Mesendoderm (in vitro differentiated cells): ENCODE measurements at regions not wholly inside any gene's neighbourhood (a gene's known extent, or its start where the extent isn't known, plus 50 kb on each side); places are given as distances from the start of the nearest gene placed in this dataset.
A peak's percentile ranks its signal among the peaks of the same experiment; 100 is the strongest.

Experiments
- DNase-seq: peaks from one replicate; pipeline ENCODE4 v3.0.0; 2013
- H2AK5ac ChIP-seq: 2 replicates; pipeline ENCODE4 v1.6.1; 2013; ENCODE audit warnings: low read length, inconsistent platforms
- H2BK120ac ChIP-seq: 2 replicates; pipeline ENCODE4 v1.6.1; 2013; ENCODE audit warnings: low read depth, mild to moderate bottlenecking, low read length, moderate library complexity, mixed read lengths
- H2BK15ac ChIP-seq: replicated peaks from 2 replicates; pipeline ENCODE4 v1.6.1; 2013; ENCODE audit warnings: low read depth, mild to moderate bottlenecking, moderate library complexity
- H2BK5ac ChIP-seq: 2 replicates; pipeline ENCODE4 v1.6.1; 2013; ENCODE audit warnings: low read length, inconsistent platforms
- H3K18ac ChIP-seq: 2 replicates; pipeline ENCODE4 v1.6.1; 2013; ENCODE audit warnings: mild to moderate bottlenecking, low read length, mixed read lengths
- H3K23ac ChIP-seq: one replicate; pipeline ENCODE4 v1.6.1; 2013; ENCODE audit warnings: low read length
- H3K27ac ChIP-seq: 2 replicates; pipeline ENCODE4 v1.5.1; 2013; ENCODE audit warnings: low read depth, mild to moderate bottlenecking, inconsistent platforms, low read length, moderate library complexity
- H3K27me3 ChIP-seq: 2 replicates; pipeline ENCODE4 v1.6.1; 2013; ENCODE audit warnings: low read length, control low read depth, mild to moderate bottlenecking, inconsistent platforms; ENCODE audit not compliant: insufficient read depth, poor library complexity
- H3K36me3 ChIP-seq: 2 replicates; pipeline ENCODE4 v1.6.1; 2013; ENCODE audit warnings: low read length, inconsistent platforms; ENCODE audit not compliant: control insufficient read depth, insufficient read depth
- H3K4ac ChIP-seq: one replicate; pipeline ENCODE4 v1.6.1; 2013; ENCODE audit warnings: low read depth, mild to moderate bottlenecking, low read length, moderate library complexity
- H3K4me1 ChIP-seq: 2 replicates; pipeline ENCODE4 v1.6.1; 2013; ENCODE audit warnings: low read depth, low read length, inconsistent platforms; ENCODE audit not compliant: control insufficient read depth
- H3K4me2 ChIP-seq: 2 replicates; pipeline ENCODE4 v1.6.1; 2013; ENCODE audit warnings: low read length
- H3K4me3 ChIP-seq: 2 replicates; pipeline ENCODE4 v1.5.1; 2013; ENCODE audit warnings: mild to moderate bottlenecking, low read length
- H3K56ac ChIP-seq: one replicate; pipeline ENCODE4 v1.6.1; 2013; ENCODE audit warnings: low read length
- H3K79me1 ChIP-seq: 2 replicates; pipeline ENCODE4 v1.6.1; 2013; ENCODE audit warnings: low read length, inconsistent platforms
- H3K79me2 ChIP-seq: 2 replicates; pipeline ENCODE4 v1.6.1; 2013; ENCODE audit warnings: mild to moderate bottlenecking, low read length; ENCODE audit not compliant: control insufficient read depth, insufficient read depth
- H3K9ac ChIP-seq: 2 replicates; pipeline ENCODE4 v1.6.1; 2013; ENCODE audit warnings: low read length, inconsistent platforms
- H4K5ac ChIP-seq: one replicate; pipeline ENCODE4 v1.6.1; 2013; ENCODE audit warnings: low read length
- H4K8ac ChIP-seq: one replicate; pipeline ENCODE4 v1.6.1; 2013; ENCODE audit warnings: low read depth, mild to moderate bottlenecking, control low read depth, low read length, moderate library complexity
- WGBS: extraction: QIAGEN DNeasy Blood & Tissue Kit; methylation state at CpG from one replicate; pipeline ENCODE4 v1.1.7; 2013; ENCODE audit warnings: low lambda C conversion rate, missing lambda C conversion rate; ENCODE audit not compliant: insufficient coverage; ENCODE audit errors: extremely low coverage; 5-methylcytosine and 5-hydroxymethylcytosine counted together

GRCh38 chr5:12110629-12111028, 206.4 kb upstream of the CTNND2 start:
- H3K36me3 ChIP-seq = no peaks in the 10 kb centered on the region
- H4K5ac ChIP-seq = no peak overlapping the region
- H3K56ac ChIP-seq = no peak overlapping the region
- WGBS = no CpG with 5 or more reads among the region's 3 CpGs
- no peak overlapping the region for H3K4me3 ChIP-seq
- no peak overlapping the region for H2AK5ac ChIP-seq
- H3K4me2 ChIP-seq = no peak overlapping the region
- H2BK15ac ChIP-seq = no peak overlapping the region
- H3K79me2 ChIP-seq = no peaks in the 10 kb centered on the region
- no peak overlapping the region for H2BK120ac ChIP-seq
- no peak overlapping the region for H3K9ac ChIP-seq
- H3K23ac ChIP-seq = no peak overlapping the region
- H3K79me1 ChIP-seq = no peaks in the 10 kb centered on the region
- H3K18ac ChIP-seq = no peak overlapping the region
- H3K4ac ChIP-seq = no peak overlapping the region
- H3K4me1 ChIP-seq = no peaks in the 10 kb centered on the region
- H4K8ac ChIP-seq = no peak overlapping the region
- no peak overlapping the region for H2BK5ac ChIP-seq
- no peak overlapping the region for H3K27ac ChIP-seq
- no peak for DNase-seq
- no peaks in the 10 kb centered on the region for H3K27me3 ChIP-seq

DNA sequence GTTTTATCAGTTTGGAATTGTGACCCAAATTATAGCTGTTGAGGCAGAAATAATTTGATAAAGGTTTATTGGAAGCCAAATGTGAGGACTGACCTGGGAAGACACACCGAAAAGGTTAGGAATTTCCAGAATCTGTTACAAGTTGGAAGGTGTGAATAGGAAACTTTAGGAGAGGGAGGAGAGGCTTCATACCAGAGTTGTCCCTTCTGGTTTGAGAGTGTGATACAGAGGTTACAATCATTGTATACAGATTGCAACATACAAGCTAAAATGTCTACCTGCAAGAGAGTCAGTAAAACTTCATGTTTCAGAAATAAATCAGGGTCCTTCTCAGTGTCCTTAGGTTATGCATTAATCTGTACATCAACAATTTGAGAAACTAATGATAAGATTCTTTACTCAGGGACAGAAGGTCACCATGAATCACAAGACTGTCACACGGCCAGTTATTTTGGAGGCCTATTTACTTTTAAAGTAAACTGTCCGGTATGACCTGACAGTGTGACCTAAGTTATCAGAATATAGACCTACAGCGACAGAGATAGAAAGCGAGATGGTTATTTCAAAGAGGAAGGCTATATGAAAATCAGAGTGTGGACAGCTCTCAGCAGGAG, 204.9 kb upstream of the CTNND2 start:
- no peak overlapping the region for H3K4me2 ChIP-seq
- no peak overlapping the region for H2BK15ac ChIP-seq
- H3K4ac ChIP-seq = no peak overlapping the region
- WGBS = no CpG with 5 or more reads among the region's 5 CpGs
- no peak overlapping the region for H3K56ac ChIP-seq
- no peak overlapping the region for H4K8ac ChIP-seq
- no peak overlapping the region for H2AK5ac ChIP-seq
- H3K18ac ChIP-seq = no peak overlapping the region
- peak; percentile 64 for DNase-seq
- H2BK5ac ChIP-seq = no peak overlapping the region
- peaks cover 2% of the 10 kb centered on the region for H3K27me3 ChIP-seq
- no peaks in the 10 kb centered on the region for H3K79me2 ChIP-seq
- no peak overlapping the region for H3K23ac ChIP-seq
- H3K4me3 ChIP-seq = no peak overlapping the region
- no peak overlapping the region for H3K9ac ChIP-seq
- no peak overlapping the region for H2BK120ac ChIP-seq
- H3K4me1 ChIP-seq = no peaks in the 10 kb centered on the region
- no peaks in the 10 kb centered on the region for H3K36me3 ChIP-seq
- no peak overlapping the region for H4K5ac ChIP-seq
- H3K79me1 ChIP-seq = no peaks in the 10 kb centered on the region
- no peak overlapping the region for H3K27ac ChIP-seq

- H3K36me3 ChIP-seq = no peaks in the 10 kb centered on the region
- H3K56ac ChIP-seq = no peak overlapping the region
- H3K4me2 ChIP-seq = no peak overlapping the region
- no peak overlapping the region for H2BK120ac ChIP-seq
- H3K27ac ChIP-seq = no peak overlapping the region
- H3K4me1 ChIP-seq = no peaks in the 10 kb centered on the region
- H3K27me3 ChIP-seq = peaks cover 2% of the 10 kb centered on the region
- no peak overlapping the region for H2BK15ac ChIP-seq
- no peak for DNase-seq
- no peaks in the 10 kb centered on the region for H3K79me1 ChIP-seq
- no peak overlapping the region for H4K8ac ChIP-seq
- H2BK5ac ChIP-seq = no peak overlapping the region
- H2AK5ac ChIP-seq = no peak overlapping the region
- H4K5ac ChIP-seq = no peak overlapping the region
- no CpG with 5 or more reads among the region's 3 CpGs for WGBS
- H3K18ac ChIP-seq = no peak overlapping the region
- no peak overlapping the region for H3K9ac ChIP-seq
- no peak overlapping the region for H3K23ac ChIP-seq
- no peak overlapping the region for H3K4ac ChIP-seq
- no peak overlapping the region for H3K4me3 ChIP-seq
- H3K79me2 ChIP-seq = no peaks in the 10 kb centered on the region
Observed at GRCh38 chr5:12102151-12102550, 197.9 kb upstream of the CTNND2 start.

- Histone ChIP-seq H2BK15ac (no peak overlapping the region), H2BK120ac (no peak overlapping the region), H3K36me3 (no peaks in the 10 kb centered on the region), H4K5ac (no peak overlapping the region), H3K4me1 (no peaks in the 10 kb centered on the region), H3K27ac (no peak overlapping the region), H3K9ac (no peak overlapping the region), H3K4me2 (no peak overlapping the region), H3K4ac (no peak overlapping the region), H3K23ac (no peak overlapping the region), H3K18ac (no peak overlapping the region), H3K4me3 (no peak overlapping the region), H4K8ac (no peak overlapping the region), H3K79me2 (no peaks in the 10 kb centered on the region), H2BK5ac (no peak overlapping the region), H3K56ac (no peak overlapping the region), H2AK5ac (no peak overlapping the region), H3K79me1 (no peaks in the 10 kb centered on the region), H3K27me3 (peaks cover 2% of the 10 kb centered on the region)
- no peak for DNase-seq
Observed at GRCh38 chr5:12100542-12100941, 196.3 kb upstream of the CTNND2 start.

GRCh38 chr5:12099296-12099695, 195.1 kb upstream of the CTNND2 start:
- Histone ChIP-seq H3K4me1 (no peaks in the 10 kb centered on the region), H4K5ac (no peak overlapping the region), H3K56ac (no peak overlapping the region), H3K36me3 (no peaks in the 10 kb centered on the region), H3K4me3 (no peak overlapping the region), H3K79me1 (no peaks in the 10 kb centered on the region), H3K9ac (no peak overlapping the region), H3K27ac (no peak overlapping the region), H3K4me2 (no peak overlapping the region), H3K79me2 (no peaks in the 10 kb centered on the region), H3K4ac (no peak overlapping the region), H4K8ac (no peak overlapping the region), H3K23ac (no peak overlapping the region), H2AK5ac (no peak overlapping the region), H2BK120ac (no peak overlapping the region), H2BK15ac (no peak overlapping the region), H3K27me3 (no peaks in the 10 kb centered on the region), H2BK5ac (no peak overlapping the region), H3K18ac (no peak overlapping the region)
- no peak for DNase-seq
- 100% methylated on average over 2 of the region's 4 CpGs for WGBS

DNA sequence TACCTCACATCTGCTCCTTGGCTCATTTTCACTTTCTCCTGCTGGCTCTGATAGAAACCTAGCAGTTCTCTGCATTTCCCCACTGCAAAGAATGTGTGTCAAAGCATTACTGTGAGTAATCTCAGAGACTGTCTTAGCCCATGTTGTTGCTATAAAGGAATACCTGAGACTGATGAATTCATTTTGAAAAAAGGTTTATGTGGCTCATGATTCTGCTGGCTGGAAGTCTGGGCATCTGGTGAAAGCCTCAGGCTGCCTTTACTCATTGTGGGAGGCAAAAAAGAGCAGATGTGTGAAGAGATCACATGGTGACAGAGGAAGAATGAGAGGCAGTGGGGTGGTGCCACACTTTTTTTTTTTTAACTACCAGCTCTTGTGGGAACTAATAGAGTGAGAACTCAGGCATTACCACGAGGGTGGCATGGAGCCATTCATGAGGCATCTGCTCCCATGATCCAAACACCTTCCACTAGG, 191.6 kb upstream of the CTNND2 start:
- H3K79me1 ChIP-seq = no peaks in the 10 kb centered on the region
- no peak overlapping the region for H2BK5ac ChIP-seq
- no peaks in the 10 kb centered on the region for H3K27me3 ChIP-seq
- no peak overlapping the region for H2BK120ac ChIP-seq
- H3K4ac ChIP-seq = no peak overlapping the region
- H3K18ac ChIP-seq = no peak overlapping the region
- no peak overlapping the region for H2BK15ac ChIP-seq
- H3K56ac ChIP-seq = no peak overlapping the region
- no peaks in the 10 kb centered on the region for H3K79me2 ChIP-seq
- no CpG with 5 or more reads among the region's 1 CpG for WGBS
- no peak overlapping the region for H4K8ac ChIP-seq
- H3K4me2 ChIP-seq = no peak overlapping the region
- H3K4me3 ChIP-seq = no peak overlapping the region
- H3K27ac ChIP-seq = no peak overlapping the region
- no peak overlapping the region for H3K9ac ChIP-seq
- no peak for DNase-seq
- no peak overlapping the region for H3K23ac ChIP-seq
- H4K5ac ChIP-seq = no peak overlapping the region
- no peak overlapping the region for H2AK5ac ChIP-seq
- H3K36me3 ChIP-seq = no peaks in the 10 kb centered on the region
- no peaks in the 10 kb centered on the region for H3K4me1 ChIP-seq
